Effector CD4-positive, alpha-beta T cell (primary cell): ENCODE measurements at regions not wholly inside any gene's neighbourhood (a gene's known extent, or its start where the extent isn't known, plus 50 kb on each side); places are given as distances from the start of the nearest gene placed in this dataset.

ENCODE experiments used
- DNase-seq: peaks from one replicate; pipeline ENCODE4 v3.0.0-alpha.2; 2020

- DNase-seq, result no peak
These were observed 492.7 kb downstream of the BRD1 start for GRCh38 chr22:49334976-49335375.

GRCh38 chr22:49334449-49334789 is 493.3 kb downstream of the BRD1 start:
- DNase-seq, result no peak

- DNase-seq, result no peak
These were observed 494.5 kb downstream of the BRD1 start for GRCh38 chr22:49333206-49333605.

- no peak for DNase-seq
These were observed 495.0 kb downstream of the BRD1 start for GRCh38 chr22:49332691-49333090.

GRCh38 chr22:49331878-49332277 is 495.8 kb downstream of the BRD1 start:
- DNase-seq, result no peak

- DNase-seq, result no peak
These were observed 496.4 kb downstream of the BRD1 start for GRCh38 chr22:49331223-49331815.

GRCh38 chr22:49330421-49331222 is 497.1 kb downstream of the BRD1 start:
- no peak for DNase-seq

- DNase-seq, result no peak
These were observed 498.0 kb downstream of the BRD1 start for GRCh38 chr22:49329636-49330035.

GRCh38 chr22:49328630-49329405 is 498.9 kb downstream of the BRD1 start:
- DNase-seq, result no peak

- DNase-seq, result no peak
These were observed 499.6 kb downstream of the BRD1 start for GRCh38 chr22:49328118-49328475.

- DNase-seq, result no peak
These were observed 500.1 kb downstream of the BRD1 start for GRCh38 chr22:49327411-49328117.

- DNase-seq, result no peak
These were observed 501.1 kb downstream of the BRD1 start for GRCh38 chr22:49326558-49326957.

- no peak for DNase-seq
These were observed 501.9 kb downstream of the BRD1 start for GRCh38 chr22:49325531-49326395.

- DNase-seq, result no peak
These were observed 502.9 kb downstream of the BRD1 start for GRCh38 chr22:49324527-49325491.

GRCh38 chr22:49323751-49324415 is 503.8 kb downstream of the BRD1 start:
- DNase-seq, result no peak

- no peak for DNase-seq
These were observed 504.6 kb downstream of the BRD1 start for GRCh38 chr22:49322861-49323622.

- DNase-seq, result no peak
These were observed 505.4 kb downstream of the BRD1 start for GRCh38 chr22:49322231-49322630.

GRCh38 chr22:49321477-49322055 is 506.1 kb downstream of the BRD1 start:
- DNase-seq, result no peak
